MG63 (cell line): ENCODE measurements at regions not wholly inside any gene's neighbourhood (a gene's known extent, or its start where the extent isn't known, plus 50 kb on each side); places are given as distances from the start of the nearest gene placed in this dataset.
A peak's percentile ranks its signal among the peaks of the same experiment; 100 is the strongest.

Source experiments
- DNase-seq: peaks from one replicate; pipeline ENCODE4 v3.0.0-alpha.2; 2020
- H3K27me3 ChIP-seq: fragments of 250-450 bp; sonication (Bioruptor Pico); 2 replicates; pipeline ENCODE4 v1.5.1; 2020; ENCODE audit warnings: mild to moderate bottlenecking, moderate library complexity
- H3K36me3 ChIP-seq: fragments of 250-450 bp; sonication (Bioruptor Pico); 2 replicates; pipeline ENCODE4 v1.5.1; 2020; ENCODE audit warnings: mild to moderate bottlenecking, moderate library complexity
- H3K4me3 ChIP-seq: fragments of 250-450 bp; sonication (Bioruptor Pico); 2 replicates; pipeline ENCODE4 v1.5.1; 2020; ENCODE audit warnings: mild to moderate bottlenecking, moderate library complexity
- H3K9me3 ChIP-seq: fragments of 250-450 bp; sonication (Bioruptor Pico); 2 replicates; pipeline ENCODE4 v1.5.1; 2020; ENCODE audit warnings: mild to moderate bottlenecking, moderate library complexity

GRCh38 chr5:121171361-121171760 lies 680.3 kb upstream of the FTMT start:
- no peaks in the 10 kb centered on the region for H3K36me3 ChIP-seq
- no peaks in the 10 kb centered on the region for H3K9me3 ChIP-seq
- no peak for DNase-seq
- H3K27me3 ChIP-seq = no peaks in the 10 kb centered on the region
- H3K4me3 ChIP-seq = no peak overlapping the region

GRCh38 chr5:121171834-121172233 lies 679.8 kb upstream of the FTMT start:
- Histone ChIP-seq H3K9me3 (no peaks in the 10 kb centered on the region), H3K27me3 (no peaks in the 10 kb centered on the region)
- DNase-seq = no peak

GRCh38 chr5:121174351-121174750 lies 677.3 kb upstream of the FTMT start:
- Histone ChIP-seq H3K9me3 (no peaks in the 10 kb centered on the region), H3K36me3 (no peaks in the 10 kb centered on the region), H3K27me3 (no peaks in the 10 kb centered on the region), H3K4me3 (no peak overlapping the region)
- DNase-seq = no peak

More at GRCh38 chr5:121171834-121172233, 679.8 kb upstream of the FTMT start:
- H3K36me3 ChIP-seq = no peaks in the 10 kb centered on the region
- H3K4me3 ChIP-seq = no peak overlapping the region

- Histone ChIP-seq H3K27me3 (no peaks in the 10 kb centered on the region), H3K4me3 (no peak overlapping the region), H3K9me3 (no peaks in the 10 kb centered on the region), H3K36me3 (no peaks in the 10 kb centered on the region)
- no peak for DNase-seq
These were observed 675.7 kb upstream of the FTMT start for GRCh38 chr5:121175986-121176385.

GRCh38 chr5:121182788-121183490 lies 668.7 kb upstream of the FTMT start:
- no peaks in the 10 kb centered on the region for H3K36me3 ChIP-seq
- no peaks in the 10 kb centered on the region for H3K9me3 ChIP-seq
- no peaks in the 10 kb centered on the region for H3K27me3 ChIP-seq
- H3K4me3 ChIP-seq = no peak overlapping the region
- DNase-seq = no peak

- no peak overlapping the region for H3K4me3 ChIP-seq
- no peaks in the 10 kb centered on the region for H3K36me3 ChIP-seq
- H3K9me3 ChIP-seq = no peaks in the 10 kb centered on the region
- H3K27me3 ChIP-seq = no peaks in the 10 kb centered on the region
- DNase-seq = no peak
These were observed 662.8 kb upstream of the FTMT start for GRCh38 chr5:121188849-121189248.

- Histone ChIP-seq H3K9me3 (no peaks in the 10 kb centered on the region), H3K4me3 (no peak overlapping the region), H3K36me3 (no peaks in the 10 kb centered on the region), H3K27me3 (no peaks in the 10 kb centered on the region)
- no peak for DNase-seq
These were observed 662.1 kb upstream of the FTMT start for GRCh38 chr5:121189342-121190305.

GRCh38 chr5:121199216-121199999 lies 652.3 kb upstream of the FTMT start:
- no peaks in the 10 kb centered on the region for H3K27me3 ChIP-seq
- peak; percentile 55 for DNase-seq
- H3K36me3 ChIP-seq = no peaks in the 10 kb centered on the region
- no peak overlapping the region for H3K4me3 ChIP-seq
- H3K9me3 ChIP-seq = no peaks in the 10 kb centered on the region

GRCh38 chr5:121218086-121218485 lies 633.6 kb upstream of the FTMT start:
- Histone ChIP-seq H3K27me3 (no peaks in the 10 kb centered on the region), H3K36me3 (no peaks in the 10 kb centered on the region), H3K9me3 (0 out of 2 replicates have a peak, but pooled peaks cover 2% of the 10 kb centered on the region), H3K4me3 (no peak overlapping the region)
- no peak for DNase-seq

- no peak overlapping the region for H3K4me3 ChIP-seq
- H3K27me3 ChIP-seq = no peaks in the 10 kb centered on the region
- H3K36me3 ChIP-seq = no peaks in the 10 kb centered on the region
- DNase-seq = no peak
- 0 out of 2 replicates have a peak, but pooled peaks cover 2% of the 10 kb centered on the region for H3K9me3 ChIP-seq
These were observed 630.2 kb upstream of the FTMT start for GRCh38 chr5:121221483-121221882.

- Histone ChIP-seq H3K27me3 (no peaks in the 10 kb centered on the region), H3K36me3 (no peaks in the 10 kb centered on the region), H3K4me3 (no peak overlapping the region), H3K9me3 (no peaks in the 10 kb centered on the region; the same call in 1 of the 2 replicates)
- DNase-seq = no peak
These were observed 624.9 kb upstream of the FTMT start for GRCh38 chr5:121226765-121227164.

- H3K9me3 ChIP-seq = no peaks in the 10 kb centered on the region
- H3K27me3 ChIP-seq = no peaks in the 10 kb centered on the region
- no peaks in the 10 kb centered on the region for H3K36me3 ChIP-seq
- no peak for DNase-seq
- H3K4me3 ChIP-seq = no peak overlapping the region
These were observed 611.7 kb upstream of the FTMT start for GRCh38 chr5:121239951-121240350.

- no peaks in the 10 kb centered on the region; the same call in 1 of the 2 replicates for H3K9me3 ChIP-seq
- H3K4me3 ChIP-seq = no peak overlapping the region
- H3K27me3 ChIP-seq = no peaks in the 10 kb centered on the region
- no peak for DNase-seq
- H3K36me3 ChIP-seq = no peaks in the 10 kb centered on the region
These were observed 604.7 kb upstream of the FTMT start for GRCh38 chr5:121246971-121247370.

- no peaks in the 10 kb centered on the region for H3K36me3 ChIP-seq
- no peak for DNase-seq
- H3K27me3 ChIP-seq = no peaks in the 10 kb centered on the region; the same call in 1 of the 2 replicates
- no peak overlapping the region for H3K4me3 ChIP-seq
- no peaks in the 10 kb centered on the region; the same call in 1 of the 2 replicates for H3K9me3 ChIP-seq
These were observed 599.7 kb upstream of the FTMT start for GRCh38 chr5:121251954-121252353.

- H3K27me3 ChIP-seq = no peaks in the 10 kb centered on the region; the same call in 1 of the 2 replicates
- no peaks in the 10 kb centered on the region for H3K9me3 ChIP-seq
- no peaks in the 10 kb centered on the region for H3K36me3 ChIP-seq
These were observed 594.1 kb upstream of the FTMT start for GRCh38 chr5:121257621-121258020.

GRCh38 chr5:121263456-121263855 lies 588.2 kb upstream of the FTMT start:
- H3K36me3 ChIP-seq = no peaks in the 10 kb centered on the region
- H3K27me3 ChIP-seq = no peaks in the 10 kb centered on the region
- no peak for DNase-seq
- H3K9me3 ChIP-seq = no peaks in the 10 kb centered on the region
- no peak overlapping the region for H3K4me3 ChIP-seq

More at GRCh38 chr5:121257621-121258020, 594.1 kb upstream of the FTMT start:
- H3K4me3 ChIP-seq = no peak overlapping the region
- DNase-seq = no peak

- Histone ChIP-seq H3K9me3 (no peaks in the 10 kb centered on the region), H3K4me3 (no peak overlapping the region), H3K27me3 (no peaks in the 10 kb centered on the region), H3K36me3 (no peaks in the 10 kb centered on the region)
- no peak for DNase-seq
These were observed 587.1 kb upstream of the FTMT start for GRCh38 chr5:121264605-121265004.
